GM06990 (cell line): ENCODE measurements at regions not wholly inside any gene's neighbourhood (a gene's known extent, or its start where the extent isn't known, plus 50 kb on each side); places are given as distances from the start of the nearest gene placed in this dataset.

Experiments
- DNase-seq: peaks from one replicate; pipeline ENCODE4 v3.0.0-alpha.2; 2011; ENCODE audit not compliant: insufficient read length; ENCODE audit errors: extremely low read depth
- H3K27me3 ChIP-seq: replicated peaks from 2 replicates; pipeline ENCODE4 v1.6.0; 2011; ENCODE audit warnings: low read length; ENCODE audit not compliant: control insufficient read depth, insufficient read depth
- H3K36me3 ChIP-seq: 2 replicates; pipeline ENCODE4 v1.5.1; 2011; ENCODE audit warnings: low read length; ENCODE audit not compliant: control insufficient read depth, insufficient read depth
- H3K4me3 ChIP-seq: replicated peaks from 2 replicates; pipeline ENCODE4 v1.5.1; 2011; ENCODE audit warnings: low read depth, mild to moderate bottlenecking, control low read depth, low read length
- TF ChIP-seq, protein P1 (sequence below): IDR thresholded peaks from 2 replicates; pipeline ENCODE4 v1.5.1; 2011; ENCODE audit warnings: low read length, control low read depth, mild to moderate bottlenecking, inconsistent platforms; ENCODE audit not compliant: insufficient read depth, poor library complexity, severe bottlenecking

DNA sequence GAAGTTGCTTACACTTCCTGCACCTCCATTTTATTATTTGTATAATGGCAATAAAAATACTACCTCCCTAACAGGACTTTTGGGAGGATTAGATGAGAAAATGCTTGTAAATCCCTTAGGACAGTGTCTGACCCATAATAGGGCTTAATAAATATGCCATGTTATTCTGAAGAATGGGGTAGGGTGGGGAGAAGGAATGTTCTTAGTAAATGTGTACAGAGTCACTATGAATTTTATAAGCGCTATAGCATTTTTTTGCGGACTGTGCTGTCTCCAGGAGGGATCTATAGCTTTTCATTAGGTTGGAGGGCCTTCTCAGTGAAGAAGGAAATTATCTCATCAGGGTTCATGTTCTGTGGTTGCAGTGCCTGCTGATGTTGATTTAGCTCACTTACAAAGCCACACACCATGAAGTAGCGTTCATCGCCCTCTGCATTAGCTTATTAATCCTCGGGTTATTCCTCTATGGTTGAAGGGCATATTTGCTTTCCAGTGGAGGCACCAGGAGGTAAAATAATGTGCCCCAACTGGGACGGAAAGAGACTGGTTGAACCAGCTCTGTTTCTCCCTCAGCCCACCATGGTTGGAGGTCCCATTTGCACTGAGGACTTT is 497.1 kb downstream of the ARHGEF28 start:
- Histone ChIP-seq H3K4me3 (no peak overlapping the region), H3K36me3 (no peaks in the 10 kb centered on the region), H3K27me3 (no peaks in the 10 kb centered on the region; the same call in none of the 2 replicates)
- DNase-seq, result no peak
- TF ChIP-seq, protein P1, sequence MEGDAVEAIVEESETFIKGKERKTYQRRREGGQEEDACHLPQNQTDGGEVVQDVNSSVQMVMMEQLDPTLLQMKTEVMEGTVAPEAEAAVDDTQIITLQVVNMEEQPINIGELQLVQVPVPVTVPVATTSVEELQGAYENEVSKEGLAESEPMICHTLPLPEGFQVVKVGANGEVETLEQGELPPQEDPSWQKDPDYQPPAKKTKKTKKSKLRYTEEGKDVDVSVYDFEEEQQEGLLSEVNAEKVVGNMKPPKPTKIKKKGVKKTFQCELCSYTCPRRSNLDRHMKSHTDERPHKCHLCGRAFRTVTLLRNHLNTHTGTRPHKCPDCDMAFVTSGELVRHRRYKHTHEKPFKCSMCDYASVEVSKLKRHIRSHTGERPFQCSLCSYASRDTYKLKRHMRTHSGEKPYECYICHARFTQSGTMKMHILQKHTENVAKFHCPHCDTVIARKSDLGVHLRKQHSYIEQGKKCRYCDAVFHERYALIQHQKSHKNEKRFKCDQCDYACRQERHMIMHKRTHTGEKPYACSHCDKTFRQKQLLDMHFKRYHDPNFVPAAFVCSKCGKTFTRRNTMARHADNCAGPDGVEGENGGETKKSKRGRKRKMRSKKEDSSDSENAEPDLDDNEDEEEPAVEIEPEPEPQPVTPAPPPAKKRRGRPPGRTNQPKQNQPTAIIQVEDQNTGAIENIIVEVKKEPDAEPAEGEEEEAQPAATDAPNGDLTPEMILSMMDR, result no peak

DNA sequence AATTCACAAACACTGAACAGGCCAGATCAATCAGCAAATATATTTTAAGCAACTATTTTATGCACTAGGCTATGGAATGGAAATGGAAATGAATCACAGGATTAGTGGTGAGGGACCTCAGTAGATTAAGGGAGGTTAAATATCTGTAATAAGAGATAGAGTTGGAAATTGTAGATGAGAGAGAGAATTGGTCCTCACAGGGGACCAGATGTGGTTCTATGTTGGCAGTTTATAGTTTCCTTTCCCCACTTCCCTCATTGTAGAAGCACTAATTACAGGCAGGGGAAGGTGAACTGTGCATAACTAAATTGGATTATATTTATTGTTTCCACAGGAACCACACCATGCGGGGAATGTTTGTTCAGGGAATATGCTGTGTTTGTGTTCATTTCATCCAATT is 496.2 kb downstream of the ARHGEF28 start:
- TF ChIP-seq, protein P1, result no peak
- DNase-seq, result no peak

DNA sequence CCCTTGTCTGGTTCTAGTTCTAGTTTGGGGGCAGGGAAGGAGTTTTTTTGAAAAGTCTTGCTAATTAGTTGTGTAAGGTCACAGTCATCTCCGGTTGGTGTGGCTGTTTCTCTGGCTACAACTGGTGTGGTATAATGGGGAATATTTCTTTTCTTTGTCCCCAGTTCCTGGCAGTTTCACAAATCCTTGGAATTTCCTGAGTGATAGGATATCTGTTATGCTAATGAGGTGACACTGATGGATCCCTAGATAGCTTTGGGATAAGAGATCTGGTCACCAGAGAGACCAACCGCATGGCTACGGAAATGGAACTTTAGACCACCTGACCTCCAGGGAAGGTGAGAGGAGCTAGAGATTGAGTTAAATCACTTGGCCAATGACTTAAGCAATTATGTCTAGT is 494.6 kb downstream of the ARHGEF28 start:
- no peaks in the 10 kb centered on the region; the same call in 1 of the 2 replicates for H3K27me3 ChIP-seq
- H3K36me3 ChIP-seq, result no peaks in the 10 kb centered on the region
- DNase-seq, result no peak
- TF ChIP-seq, protein P1, result no peak
- H3K4me3 ChIP-seq, result no peak overlapping the region

More for the DNA sequence above, 496.2 kb downstream of the ARHGEF28 start:
- Histone ChIP-seq H3K4me3 (no peak overlapping the region), H3K27me3 (no peaks in the 10 kb centered on the region; the same call in 1 of the 2 replicates), H3K36me3 (no peaks in the 10 kb centered on the region)

DNA sequence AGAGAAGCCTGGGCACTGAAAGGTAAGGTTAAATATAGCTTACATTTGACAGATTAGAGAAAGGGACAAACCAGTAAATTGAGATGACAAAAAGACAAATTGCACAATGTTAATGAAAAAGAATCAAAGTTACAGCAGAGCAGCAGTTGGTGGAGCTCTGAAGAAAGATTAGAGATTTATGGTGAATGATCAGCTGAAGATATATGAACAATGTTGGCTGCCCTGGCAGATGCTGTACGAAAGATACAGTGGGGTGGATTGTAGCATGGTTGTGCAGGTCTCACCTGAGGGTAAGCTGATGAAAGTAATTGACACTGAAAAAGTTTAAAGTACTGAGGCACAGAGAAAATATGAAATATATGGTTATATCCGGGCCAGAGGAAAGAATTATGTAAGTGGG is 492.1 kb downstream of the ARHGEF28 start:
- Histone ChIP-seq H3K27me3 (no peaks in the 10 kb centered on the region; the same call in 1 of the 2 replicates), H3K36me3 (no peaks in the 10 kb centered on the region), H3K4me3 (no peak overlapping the region)
- no peak for DNase-seq
- TF ChIP-seq, protein P1, result no peak

DNA sequence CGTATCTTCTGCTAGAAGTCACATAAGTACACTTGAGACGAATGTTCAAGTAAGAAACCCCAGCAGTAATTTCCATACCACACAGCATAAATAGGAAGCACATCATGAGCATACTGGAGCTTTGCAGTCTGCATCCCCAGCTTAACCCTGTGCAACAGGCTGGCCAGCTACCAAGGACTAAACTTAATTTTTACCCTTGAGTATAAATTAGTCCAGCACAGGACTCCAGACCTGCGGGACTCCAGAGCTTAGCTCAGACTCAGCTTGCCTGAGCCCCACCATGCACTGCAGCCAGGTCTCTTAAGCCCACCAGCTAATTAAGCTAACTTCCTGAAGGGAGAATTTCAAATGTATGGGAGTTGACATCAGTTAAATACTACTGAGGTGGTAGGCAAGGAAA is 491.0 kb downstream of the ARHGEF28 start:
- no peak for DNase-seq

More for the DNA sequence above, 491.0 kb downstream of the ARHGEF28 start:
- Histone ChIP-seq H3K27me3 (no peaks in the 10 kb centered on the region; the same call in 1 of the 2 replicates), H3K36me3 (no peaks in the 10 kb centered on the region), H3K4me3 (no peak overlapping the region)
- TF ChIP-seq, protein P1, result no peak
